SU-DHL-6 (cell line): ENCODE measurements at regions not wholly inside any gene's neighbourhood (a gene's known extent, or its start where the extent isn't known, plus 50 kb on each side); places are given as distances from the start of the nearest gene placed in this dataset.

ENCODE experiments used
- H2AFZ ChIP-seq: fragments of 200-600 bp; sonication (generic); 2 replicates; pipeline ENCODE4 v1.6.1; 2014; ENCODE audit warnings: low read depth, mild to moderate bottlenecking, moderate library complexity, mixed read lengths, antibody characterized with exemption, low read length; ENCODE audit not compliant: severe bottlenecking
- H3F3A ChIP-seq: fragments of 200-600 bp; shearing (Covaris generic); 2 replicates; pipeline ENCODE4 v1.6.0; 2016; ENCODE audit warnings: antibody characterized with exemption, mild to moderate bottlenecking; ENCODE audit not compliant: insufficient read depth
- H3K27ac ChIP-seq: fragments of 200-600 bp; sonication (generic); 2 replicates; pipeline ENCODE4 v1.5.1; 2016; ENCODE audit warnings: low read depth, mild to moderate bottlenecking, low read length, moderate library complexity, mixed read lengths
- H3K27me3 ChIP-seq: fragments of 200-600 bp; sonication (generic), shearing (Covaris generic); 2 replicates; pipeline ENCODE4 v1.6.0; 2014; ENCODE audit warnings: mild to moderate bottlenecking, low read length
- H3K36me3 ChIP-seq: fragments of 200-600 bp; sonication (generic); 2 replicates; pipeline ENCODE4 v1.6.1; 2014; ENCODE audit warnings: mild to moderate bottlenecking, low read length, mixed read lengths
- H3K4me2 ChIP-seq: fragments of 300-600, 200-600 bp; shearing (Covaris generic), sonication (generic); 2 replicates; pipeline ENCODE4 v1.6.0; 2014; ENCODE audit warnings: low read length, low read depth, mild to moderate bottlenecking; ENCODE audit not compliant: poor library complexity, severe bottlenecking
- H3K4me3 ChIP-seq: fragments of 200-600 bp; sonication (generic); 2 replicates; pipeline ENCODE4 v1.5.1; 2014; ENCODE audit warnings: antibody characterized with exemption, low read length, mild to moderate bottlenecking, mixed read lengths; ENCODE audit not compliant: insufficient read depth, poor library complexity, severe bottlenecking
- H3K79me2 ChIP-seq: fragments of 200-600 bp; sonication (generic); 2 replicates; pipeline ENCODE4 v1.6.1; 2014; ENCODE audit warnings: mild to moderate bottlenecking, low read length, moderate library complexity; ENCODE audit not compliant: insufficient read depth
- H3K9ac ChIP-seq: fragments of 200-600 bp; sonication (generic); 2 replicates; pipeline ENCODE4 v1.7.0; 2014; ENCODE audit warnings: mild to moderate bottlenecking, low read length
- H3K9me2 ChIP-seq: fragments of 200-600 bp; sonication (generic); replicated peaks from 2 replicates; pipeline ENCODE4 v1.6.1; 2014; ENCODE audit warnings: low read length; ENCODE audit not compliant: insufficient read depth
- H3K9me3 ChIP-seq: fragments of 200-600 bp; sonication (generic); 2 replicates; pipeline ENCODE4 v1.6.1; 2014; ENCODE audit warnings: low read length, mixed read lengths; ENCODE audit not compliant: insufficient read depth
- H4K20me1 ChIP-seq: fragments of 200-600 bp; sonication (generic); 2 replicates; pipeline ENCODE4 v1.6.1; 2014; ENCODE audit warnings: low read depth, mild to moderate bottlenecking, antibody characterized with exemption, low read length, moderate library complexity, mixed read lengths
- EZH2phosphoT487 ChIP-seq: fragments of 200-600 bp; sonication (generic), shearing (Covaris generic); conservative IDR thresholded peaks from 2 replicates; pipeline ENCODE4 v1.6.1; 2018; ENCODE audit warnings: mild to moderate bottlenecking, antibody characterized with exemption, low read length, moderate library complexity, mixed read lengths
- TF ChIP-seq, protein P1 (sequence below): fragments of 200-600 bp; sonication (generic); IDR thresholded peaks from one replicate; pipeline ENCODE4 v1.5.1; 2017; ENCODE audit warnings: antibody characterized with exemption, mild to moderate bottlenecking, low read length, moderate library complexity; ENCODE audit not compliant: insufficient read depth, poor library complexity, severe bottlenecking

DNA sequence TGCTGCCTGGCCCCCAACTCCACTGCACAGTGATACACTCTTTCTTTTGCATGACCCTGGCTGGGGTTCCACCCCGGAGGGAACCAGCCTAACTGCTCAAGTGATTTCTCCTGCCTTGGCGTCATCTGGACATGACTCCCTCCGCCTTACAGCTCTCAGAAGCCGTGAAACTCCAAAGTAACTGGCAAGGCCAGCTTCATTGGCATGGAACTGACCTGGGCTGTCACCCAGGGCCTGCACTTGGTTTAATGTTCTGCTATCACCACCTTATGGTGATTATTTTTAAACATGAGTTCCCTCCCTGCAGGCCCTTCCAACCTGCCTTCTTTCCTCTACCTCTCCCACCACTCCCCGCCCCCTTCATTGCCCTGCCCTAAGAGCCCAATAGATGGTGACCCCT lies 139.7 kb upstream of the CDH5 start:
- TF ChIP-seq EZH2phosphoT487 = no peak
- TF ChIP-seq, protein P1, sequence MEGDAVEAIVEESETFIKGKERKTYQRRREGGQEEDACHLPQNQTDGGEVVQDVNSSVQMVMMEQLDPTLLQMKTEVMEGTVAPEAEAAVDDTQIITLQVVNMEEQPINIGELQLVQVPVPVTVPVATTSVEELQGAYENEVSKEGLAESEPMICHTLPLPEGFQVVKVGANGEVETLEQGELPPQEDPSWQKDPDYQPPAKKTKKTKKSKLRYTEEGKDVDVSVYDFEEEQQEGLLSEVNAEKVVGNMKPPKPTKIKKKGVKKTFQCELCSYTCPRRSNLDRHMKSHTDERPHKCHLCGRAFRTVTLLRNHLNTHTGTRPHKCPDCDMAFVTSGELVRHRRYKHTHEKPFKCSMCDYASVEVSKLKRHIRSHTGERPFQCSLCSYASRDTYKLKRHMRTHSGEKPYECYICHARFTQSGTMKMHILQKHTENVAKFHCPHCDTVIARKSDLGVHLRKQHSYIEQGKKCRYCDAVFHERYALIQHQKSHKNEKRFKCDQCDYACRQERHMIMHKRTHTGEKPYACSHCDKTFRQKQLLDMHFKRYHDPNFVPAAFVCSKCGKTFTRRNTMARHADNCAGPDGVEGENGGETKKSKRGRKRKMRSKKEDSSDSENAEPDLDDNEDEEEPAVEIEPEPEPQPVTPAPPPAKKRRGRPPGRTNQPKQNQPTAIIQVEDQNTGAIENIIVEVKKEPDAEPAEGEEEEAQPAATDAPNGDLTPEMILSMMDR = no peak
- no peak overlapping the region for H2AFZ ChIP-seq
- H3K9me2 ChIP-seq = no peaks in the 10 kb centered on the region
- no peaks in the 10 kb centered on the region for H3K27me3 ChIP-seq
- no peaks in the 10 kb centered on the region for H3K9me3 ChIP-seq
- no peaks in the 10 kb centered on the region for H4K20me1 ChIP-seq
- H3K36me3 ChIP-seq = no peaks in the 10 kb centered on the region
- no peak overlapping the region for H3K4me3 ChIP-seq
- H3K9ac ChIP-seq = no peak overlapping the region
- no peak overlapping the region for H3K4me2 ChIP-seq
- no peak overlapping the region for H3K27ac ChIP-seq
- H3K79me2 ChIP-seq = no peaks in the 10 kb centered on the region
- no peaks in the 10 kb centered on the region for H3F3A ChIP-seq

DNA sequence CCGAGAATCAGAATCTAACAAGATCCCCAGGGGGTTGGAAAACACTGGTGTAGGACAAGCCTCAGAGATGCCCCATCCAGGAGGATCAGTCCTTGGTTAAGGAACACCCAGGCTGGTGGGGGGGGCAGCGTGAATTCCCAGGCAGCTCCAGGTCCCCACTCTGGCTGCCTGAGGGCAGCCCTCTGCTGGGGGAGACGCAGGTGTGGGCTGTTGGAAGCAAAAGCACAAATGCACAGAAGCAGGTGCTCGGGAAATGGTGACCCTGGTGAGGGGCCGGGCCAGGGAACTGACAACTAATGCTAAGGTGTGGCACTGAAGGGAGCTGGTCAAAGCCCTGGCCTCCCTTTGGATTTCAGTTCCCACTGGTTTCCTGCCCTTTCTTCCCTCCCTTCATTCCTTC lies 140.8 kb upstream of the CDH5 start:
- no peak overlapping the region for H3K4me3 ChIP-seq
- no peaks in the 10 kb centered on the region for H3K9me3 ChIP-seq
- no peaks in the 10 kb centered on the region for H3K9me2 ChIP-seq
- H3K9ac ChIP-seq = no peak overlapping the region
- no peaks in the 10 kb centered on the region for H4K20me1 ChIP-seq
- no peak for TF ChIP-seq EZH2phosphoT487
- TF ChIP-seq, protein P1 = no peak
- H3K27me3 ChIP-seq = no peaks in the 10 kb centered on the region
- H3K36me3 ChIP-seq = no peaks in the 10 kb centered on the region
- H3K79me2 ChIP-seq = no peaks in the 10 kb centered on the region
- H3K4me2 ChIP-seq = no peak overlapping the region
- H2AFZ ChIP-seq = no peak overlapping the region
- H3F3A ChIP-seq = no peaks in the 10 kb centered on the region
- H3K27ac ChIP-seq = no peak overlapping the region

DNA sequence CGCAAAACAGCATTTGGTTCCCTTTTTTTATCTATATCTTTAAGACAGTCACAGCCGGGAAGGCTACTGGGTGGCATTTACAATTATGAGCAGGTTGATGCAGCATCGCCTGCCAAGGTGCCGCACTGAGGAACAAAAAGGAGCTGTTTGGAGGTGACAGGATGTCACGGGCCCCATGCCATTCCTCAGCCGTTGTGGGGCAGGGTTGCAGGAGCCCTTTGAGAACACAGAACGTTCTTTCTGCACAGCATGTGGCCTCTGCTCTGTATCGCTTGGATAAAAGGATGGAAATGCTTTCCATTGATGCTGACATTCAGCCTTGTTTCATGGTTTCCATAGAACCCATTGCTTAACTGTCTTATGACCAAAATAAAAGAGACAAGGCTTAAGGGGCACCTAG lies 141.9 kb upstream of the CDH5 start:
- Histone ChIP-seq H3K9me2 (no peaks in the 10 kb centered on the region), H3K27me3 (no peaks in the 10 kb centered on the region)
- TF ChIP-seq EZH2phosphoT487 = no peak
- TF ChIP-seq, protein P1 = no peak

More for the DNA sequence above, 141.9 kb upstream of the CDH5 start:
- Histone ChIP-seq H4K20me1 (no peaks in the 10 kb centered on the region), H3K9ac (no peak overlapping the region), H3K36me3 (no peaks in the 10 kb centered on the region), H2AFZ (no peak overlapping the region), H3K27ac (no peak overlapping the region), H3K79me2 (no peaks in the 10 kb centered on the region), H3K9me3 (no peaks in the 10 kb centered on the region), H3K4me2 (no peak overlapping the region), H3K4me3 (no peak overlapping the region), H3F3A (no peaks in the 10 kb centered on the region)
